Dedifferentiated amniotic fluid mesenchymal stem cell (primary cell): ENCODE measurements at regions not wholly inside any gene's neighbourhood (a gene's known extent, or its start where the extent isn't known, plus 50 kb on each side); places are given as distances from the start of the nearest gene placed in this dataset.
"Not testable (repeated sequence)": the region's sequence is repeated elsewhere in the genome, so short reads cannot be mapped to it uniquely, and the experiment has no call there.

Experiments
- DNase-seq: peaks from one replicate; pipeline ENCODE4 v3.0.0-alpha.2; 2016; ENCODE audit errors: extremely low spot score

DNA sequence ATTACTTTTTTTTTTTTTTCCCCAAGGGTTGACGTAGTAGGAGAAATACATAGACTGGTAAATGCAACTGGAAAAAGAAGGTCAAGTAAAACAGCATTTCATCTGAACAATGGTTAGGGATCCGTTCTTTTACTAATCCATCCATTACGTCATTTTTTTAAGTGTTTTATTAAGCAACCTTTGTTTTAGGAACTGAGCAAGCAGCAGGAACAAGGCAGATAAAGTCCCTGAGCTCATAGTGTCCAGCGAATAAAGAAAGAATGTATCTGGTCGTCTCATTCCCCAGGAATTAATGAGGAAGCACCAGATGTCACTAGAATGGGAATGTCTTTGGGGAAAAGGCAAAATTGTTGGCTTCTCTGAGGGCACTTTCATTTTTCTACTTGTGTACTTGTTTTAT, 842.4 kb downstream of the TDRD15 start:
- no peak for DNase-seq

DNA sequence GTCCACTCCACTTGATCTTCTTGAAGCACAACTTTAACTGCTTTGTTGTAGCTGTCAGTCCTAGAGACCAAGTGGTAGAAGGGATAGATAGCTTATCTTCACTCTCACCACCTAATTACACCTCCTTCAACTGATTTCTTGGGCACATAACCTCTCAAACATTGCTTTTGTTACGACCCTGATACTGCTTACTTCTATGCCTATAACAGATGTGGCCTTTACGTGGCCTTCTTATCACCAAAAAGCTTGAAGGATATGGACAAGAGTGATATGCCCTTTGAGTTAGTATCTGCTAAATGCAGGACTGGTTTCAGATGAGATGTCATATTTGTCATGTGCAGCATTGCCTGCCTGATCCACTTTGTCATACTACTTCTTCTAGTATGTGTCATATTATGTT, 847.2 kb downstream of the TDRD15 start:
- DNase-seq = no peak

DNA sequence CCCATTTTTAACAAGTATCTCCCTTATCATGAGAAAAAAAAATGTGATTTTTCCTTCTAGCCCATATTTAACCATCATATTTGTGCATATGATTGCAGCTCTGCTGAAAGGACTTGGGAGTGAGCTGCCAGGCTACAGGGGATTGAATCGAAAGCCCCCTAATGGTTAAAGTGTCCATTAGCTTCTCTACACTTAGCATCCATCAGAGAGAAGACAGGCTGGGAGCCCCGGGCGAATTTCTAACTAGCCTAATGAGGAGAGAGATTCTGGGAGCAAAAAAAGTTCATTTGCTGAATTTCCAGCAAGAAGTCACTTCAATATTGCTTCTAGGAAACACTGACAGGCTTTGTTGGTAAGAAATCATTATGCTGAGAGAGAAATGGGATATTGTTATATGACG, 848.8 kb downstream of the TDRD15 start:
- no peak for DNase-seq

DNA sequence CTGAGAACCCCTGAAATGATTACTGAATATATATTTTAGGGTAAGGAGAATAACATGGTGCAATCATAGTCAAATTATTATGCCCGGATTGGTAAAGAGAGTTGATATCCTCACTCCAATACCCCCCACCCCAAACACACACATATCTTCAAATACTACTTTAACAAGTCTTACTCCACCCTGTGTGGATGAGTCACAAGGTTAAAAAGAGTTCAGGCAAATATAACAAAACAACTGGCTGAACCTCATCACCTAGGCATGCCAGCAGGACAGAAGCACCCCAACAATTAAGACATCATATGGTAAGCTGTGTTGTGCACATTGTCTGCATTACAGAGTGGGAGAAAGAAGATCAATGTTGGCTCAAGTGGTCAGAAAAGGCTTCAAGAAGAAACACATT, 857.4 kb downstream of the TDRD15 start:
- DNase-seq = no peak

DNA sequence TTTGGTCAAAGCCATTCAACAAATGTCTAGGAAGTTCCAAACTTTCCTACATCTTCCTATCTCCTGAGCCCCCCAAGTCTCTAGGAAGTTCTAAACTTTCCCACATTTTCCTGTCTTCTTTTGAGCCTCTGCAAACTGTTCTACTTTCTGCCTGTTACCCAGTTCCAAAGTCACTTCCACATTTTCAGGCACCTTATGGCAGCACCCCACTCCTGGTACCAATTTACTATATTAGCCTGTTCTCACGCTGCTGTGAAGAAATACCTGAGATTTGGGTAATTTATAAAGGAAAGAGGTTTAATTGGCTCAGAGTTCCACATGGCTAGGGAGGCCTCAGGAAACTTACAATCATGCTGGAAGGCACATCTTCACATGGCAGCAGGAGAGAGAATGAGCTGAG, 869.2 kb downstream of the TDRD15 start:
- no peak for DNase-seq

DNA sequence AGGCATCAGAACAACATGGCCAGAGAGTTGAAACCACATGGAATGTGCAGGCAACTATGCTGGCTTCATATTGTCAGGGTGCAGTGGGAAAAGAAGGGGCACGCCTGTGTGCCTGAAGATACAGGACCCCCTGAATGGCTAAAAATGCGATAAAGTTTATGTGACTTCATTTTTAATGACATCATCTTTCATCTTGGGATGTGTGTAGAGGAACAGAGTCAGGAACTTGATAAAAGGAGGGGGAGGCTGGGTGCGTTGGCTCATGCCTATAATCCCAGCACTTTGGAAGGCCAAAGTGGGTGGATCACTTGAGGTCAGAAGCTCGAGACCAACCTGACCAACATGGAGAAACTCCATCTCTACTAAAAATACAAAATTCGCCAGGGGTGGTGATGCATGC, 872.6 kb downstream of the TDRD15 start:
- no peak for DNase-seq

DNA sequence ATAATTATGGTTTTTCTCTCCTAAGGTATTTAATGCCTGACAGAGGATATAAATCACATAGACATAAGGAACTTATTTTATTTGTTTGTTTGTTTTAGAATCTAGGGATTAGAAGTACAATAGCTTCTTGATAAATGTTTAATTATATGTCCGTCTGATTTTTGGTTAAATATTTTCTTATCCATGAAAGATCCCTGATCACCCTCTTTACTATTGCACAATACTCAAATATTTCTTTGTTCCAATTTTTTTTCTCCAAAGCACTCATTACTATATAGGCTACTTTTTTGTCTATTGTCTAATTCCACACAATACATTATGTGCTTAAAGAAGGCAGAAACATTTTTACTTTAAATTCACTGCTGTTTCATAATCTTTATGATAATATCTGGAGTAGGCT, 875.8 kb downstream of the TDRD15 start:
- no peak for DNase-seq

DNA sequence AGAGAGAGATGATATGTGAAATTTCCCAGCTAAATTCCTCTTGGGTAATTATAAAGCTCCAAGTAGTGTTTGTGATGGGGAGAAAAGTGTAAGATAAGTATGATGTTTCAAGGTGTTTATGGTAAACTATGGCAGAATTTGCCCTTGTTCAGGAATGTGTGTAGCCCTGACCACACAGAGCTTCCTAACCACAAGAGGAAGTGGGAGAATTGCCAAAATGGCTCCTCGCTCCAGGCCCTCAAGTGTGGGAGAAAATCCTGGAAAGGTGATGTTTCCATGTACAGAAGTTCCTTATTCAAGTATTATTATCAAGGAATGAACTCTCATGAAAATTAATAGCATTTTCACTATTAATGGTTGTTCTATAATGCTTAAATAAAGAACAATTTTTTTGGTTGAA, 878.3 kb downstream of the TDRD15 start:
- DNase-seq = no peak

DNA sequence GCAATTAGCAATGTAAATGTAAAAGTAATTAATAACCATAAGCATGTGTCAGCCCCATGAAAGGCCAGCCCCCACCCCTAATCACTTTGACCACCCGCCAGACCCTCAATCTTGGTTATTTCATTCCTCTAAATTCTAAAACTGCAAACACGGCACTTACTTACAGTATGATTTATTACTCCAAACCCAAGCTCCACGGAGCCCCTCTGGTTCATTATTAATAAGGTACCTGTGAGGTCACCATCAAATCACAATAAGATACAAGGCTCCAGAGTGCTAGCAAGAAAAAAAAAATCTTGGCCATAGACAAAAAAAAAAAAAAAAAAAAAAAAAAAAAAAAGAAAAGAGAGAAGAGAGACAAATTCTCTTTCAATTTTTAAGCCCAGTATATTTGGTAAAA, 879.5 kb downstream of the TDRD15 start:
- no peak for DNase-seq

DNA sequence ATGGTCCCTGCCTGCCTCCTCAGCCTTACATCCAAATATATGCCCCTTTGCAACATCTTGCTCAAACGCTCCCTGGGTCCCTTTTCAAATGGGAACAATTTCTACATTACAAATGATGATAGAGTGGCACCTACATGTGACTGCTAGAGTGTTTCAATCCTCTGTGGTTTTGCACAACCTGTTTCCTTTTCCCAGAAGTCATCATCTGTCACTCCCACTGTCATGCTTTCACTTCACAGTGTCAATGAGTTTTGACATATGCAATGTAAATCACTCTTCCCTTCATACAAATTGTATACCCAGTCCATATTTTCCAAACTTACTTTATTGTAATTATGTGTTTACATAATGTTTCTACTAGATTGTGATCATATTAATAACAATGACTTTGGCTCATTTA, 887.3 kb downstream of the TDRD15 start:
- no peak for DNase-seq

DNA sequence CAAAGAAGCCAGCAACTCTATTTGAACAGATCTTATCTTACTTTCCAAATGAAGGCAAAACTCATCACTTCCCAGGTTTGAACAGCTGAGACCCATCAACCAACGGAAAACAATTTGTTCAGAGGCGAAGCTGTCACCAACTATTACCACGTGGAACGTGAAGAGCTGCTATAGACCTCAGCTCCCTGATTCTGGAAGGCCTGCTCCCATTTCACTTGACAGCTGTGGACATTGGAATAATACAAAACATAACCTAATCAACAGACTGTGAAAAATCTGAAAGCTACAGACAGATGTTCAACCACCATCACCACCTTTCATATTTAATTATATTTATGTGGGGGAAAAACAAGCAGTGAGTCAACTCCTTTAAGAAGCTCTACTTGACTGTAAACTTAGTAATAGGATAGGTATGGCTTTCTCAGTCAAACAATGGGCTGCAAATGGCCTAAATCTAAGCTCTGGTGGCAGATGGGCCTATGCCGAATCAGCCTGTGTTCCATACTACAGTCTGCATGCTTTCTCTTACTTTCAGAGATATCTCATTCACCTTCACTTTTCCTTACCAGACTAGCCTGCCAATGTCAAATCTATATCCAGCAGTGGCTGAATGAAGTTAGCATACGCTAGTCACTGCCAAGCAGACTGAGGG, 896.4 kb downstream of the TDRD15 start:
- no peak for DNase-seq

DNA sequence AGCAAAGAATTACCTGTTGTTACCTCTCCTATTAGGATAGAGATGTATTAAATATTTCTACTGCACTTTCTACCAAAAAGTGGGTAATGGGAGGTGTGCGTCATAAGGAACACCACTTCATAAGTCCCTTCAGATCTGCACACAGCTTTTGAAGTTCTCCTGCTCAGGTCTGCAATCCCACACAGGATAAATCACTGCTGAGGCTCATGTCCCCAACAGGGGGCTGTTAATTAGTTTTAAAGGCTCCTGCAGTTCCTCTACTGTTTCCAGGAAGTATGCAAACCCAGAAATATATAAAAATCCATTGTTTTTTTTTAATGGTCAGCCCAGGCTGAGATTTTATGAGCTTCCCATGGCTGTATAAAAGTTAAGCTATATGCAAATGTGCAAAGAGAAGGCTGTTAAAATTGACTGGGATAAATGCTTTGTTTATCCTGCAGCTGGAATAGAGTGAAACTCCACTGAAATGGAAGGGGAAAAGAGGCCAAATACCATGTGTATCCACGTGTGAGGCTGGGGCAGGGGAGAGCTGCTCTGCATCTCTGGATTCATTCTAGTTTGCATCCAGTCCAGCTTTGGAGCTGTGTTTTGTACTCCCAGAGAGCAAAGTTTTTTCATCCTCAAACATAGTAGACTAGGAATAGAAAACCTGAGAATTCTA, 903.7 kb downstream of the TDRD15 start:
- DNase-seq = no peak

DNA sequence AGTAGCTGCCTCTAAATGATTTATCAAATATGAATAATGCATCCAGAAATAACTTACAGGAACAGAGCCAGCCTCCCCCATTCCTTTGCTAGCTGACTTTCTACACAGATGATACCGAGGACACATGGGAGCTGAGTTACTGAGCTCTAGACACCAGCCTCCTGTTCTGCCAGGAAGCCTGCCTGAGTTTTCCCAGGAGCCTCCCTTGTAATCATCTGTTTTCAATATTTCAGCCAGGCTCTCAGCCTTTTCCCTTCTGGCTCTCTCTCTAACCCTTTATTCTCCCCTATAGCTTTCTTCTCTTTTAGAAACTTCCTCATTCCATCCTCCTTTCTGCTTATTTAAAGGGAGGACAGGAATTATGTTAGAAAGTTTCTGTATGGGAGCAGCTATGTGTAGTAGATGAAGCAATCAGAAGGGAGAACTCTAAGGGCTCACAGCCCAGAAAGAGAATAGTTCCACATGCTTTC, 911.6 kb downstream of the TDRD15 start:
- DNase-seq = no peak

DNA sequence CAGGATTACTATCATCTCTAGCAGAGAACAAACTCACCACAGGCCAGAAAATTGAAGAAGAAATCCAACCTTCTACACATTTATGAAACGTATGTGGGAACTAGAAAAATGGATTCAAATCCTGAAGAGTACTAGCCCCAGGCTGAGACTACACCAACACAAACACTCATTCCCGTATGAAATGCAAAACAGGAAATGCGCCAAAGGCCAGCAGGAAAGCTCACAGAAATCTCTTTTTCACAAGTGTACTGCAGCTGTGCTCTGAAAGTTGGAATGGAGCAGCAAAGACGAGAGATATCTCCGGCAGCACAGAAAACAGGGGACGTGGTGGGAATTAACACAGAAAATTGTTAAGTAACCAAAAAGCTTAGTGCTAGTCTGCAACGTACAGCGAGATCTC, 913.5 kb downstream of the TDRD15 start:
- DNase-seq = no peak

DNA sequence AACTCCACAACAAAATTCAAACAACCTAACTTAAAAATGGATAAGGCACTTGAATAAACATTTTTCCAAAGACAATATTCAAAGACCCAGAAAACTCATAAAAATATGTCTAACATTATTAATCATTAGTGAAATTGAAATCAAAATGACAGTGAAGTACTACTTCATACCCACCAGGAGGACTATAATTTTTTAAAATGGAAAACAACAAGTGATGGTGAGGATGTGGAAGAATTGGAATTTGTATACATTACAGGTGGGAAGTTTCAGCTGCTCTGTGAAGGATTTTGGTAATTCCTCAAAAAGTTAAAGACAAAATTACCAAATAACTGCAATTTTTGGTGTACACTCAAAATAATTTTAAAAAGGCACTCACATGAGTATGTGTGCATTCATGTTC, 920.0 kb downstream of the TDRD15 start:
- DNase-seq = no peak

DNA sequence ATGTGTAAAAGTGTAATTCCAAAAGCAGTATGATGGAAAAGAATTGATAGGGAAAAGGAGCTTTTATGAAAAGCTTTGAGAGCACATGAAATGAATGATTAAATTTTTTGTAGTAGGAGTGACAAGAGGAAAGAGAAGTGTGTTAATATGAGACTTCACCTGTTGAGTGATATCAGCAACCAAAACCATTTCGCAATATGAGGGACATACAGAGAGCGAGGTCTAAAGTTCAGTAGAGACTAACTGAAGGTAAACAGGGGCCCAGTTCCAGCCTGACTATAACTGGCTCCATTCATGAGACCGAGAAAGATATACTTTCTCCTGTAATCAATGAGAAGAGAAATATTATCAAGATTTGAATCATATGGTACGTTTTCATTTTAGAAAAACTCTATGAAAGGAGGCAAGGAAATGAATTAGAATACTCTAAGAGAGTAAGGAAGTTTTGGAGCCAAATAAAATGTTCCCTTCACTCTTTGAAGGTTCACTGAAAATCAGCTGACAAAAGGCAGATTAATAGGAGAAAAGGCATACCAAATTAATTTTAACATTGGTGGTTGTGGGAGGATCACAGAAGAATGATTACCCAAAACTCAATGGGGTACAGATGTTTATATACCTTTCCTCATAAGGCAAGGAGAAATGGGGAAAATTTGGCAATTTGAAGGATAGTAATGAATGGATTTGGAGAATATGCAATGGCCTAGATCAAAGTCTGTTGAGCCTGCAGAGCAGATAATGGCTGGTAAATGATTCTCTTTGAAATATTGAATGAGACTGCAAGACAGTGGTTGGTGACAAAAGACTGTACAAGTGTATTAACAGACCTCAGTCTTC, 932.2 kb downstream of the TDRD15 start:
- no peak for DNase-seq

DNA sequence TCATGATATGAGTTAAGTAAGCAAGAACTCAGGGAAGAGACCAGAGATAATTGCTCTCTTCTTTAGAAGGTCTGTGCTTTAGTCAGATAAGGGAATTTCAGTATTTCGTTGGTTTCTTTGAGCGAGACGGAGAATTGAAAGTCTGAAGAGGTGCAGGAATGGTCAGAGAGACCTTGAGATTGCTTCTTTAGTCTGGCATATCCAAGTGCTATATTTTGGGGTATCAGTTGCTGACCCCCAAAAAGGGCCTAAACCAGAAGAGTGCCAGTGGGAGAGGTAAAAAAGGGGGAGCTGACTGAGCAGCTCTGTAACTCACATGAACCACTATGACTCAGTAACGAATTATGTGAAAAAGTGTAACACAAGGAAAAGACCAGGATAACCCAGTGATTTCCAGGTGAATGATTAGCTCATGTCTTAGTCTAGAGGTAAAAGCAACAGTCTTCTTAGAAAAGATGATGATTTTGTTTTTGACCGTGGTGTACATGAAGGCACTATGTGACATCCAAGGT, 932.9 kb downstream of the TDRD15 start:
- no peak for DNase-seq

DNA sequence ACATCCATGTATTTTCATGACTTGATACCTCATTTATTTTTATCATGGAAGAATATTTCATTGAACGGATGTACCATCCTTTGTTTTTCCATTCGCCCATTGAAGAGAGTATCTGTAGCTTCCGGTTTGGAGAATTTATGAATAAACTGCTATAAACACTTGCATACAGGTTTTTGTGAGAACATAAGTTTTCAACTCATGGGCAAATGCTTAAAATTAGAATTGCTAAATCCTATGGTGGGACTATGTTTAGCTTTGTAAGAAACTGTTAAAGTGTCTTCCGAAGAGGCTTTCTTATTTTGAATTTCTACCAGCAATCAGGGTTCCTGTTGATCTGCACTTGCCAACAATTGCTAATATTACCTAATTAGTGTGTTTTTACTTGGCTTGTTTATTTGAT, 938.9 kb downstream of the TDRD15 start:
- no peak for DNase-seq

DNA sequence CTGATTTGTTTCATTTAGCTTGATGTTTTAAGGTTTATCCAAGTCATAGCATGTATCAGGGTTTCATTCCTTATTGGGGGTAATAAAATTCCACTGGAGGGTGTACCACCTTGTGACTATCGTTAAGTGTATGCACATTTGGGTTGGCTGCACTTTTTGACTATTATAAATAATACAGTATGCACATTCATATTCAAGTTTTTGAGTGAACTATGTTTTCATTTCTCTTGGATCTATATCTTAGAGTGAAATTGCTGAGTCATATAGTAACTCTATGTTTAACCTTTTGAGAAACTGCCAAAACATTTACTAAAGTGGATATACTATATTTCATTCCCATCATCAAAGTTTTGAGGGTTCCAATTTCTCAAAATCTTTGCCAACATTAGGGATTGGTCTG, 952.7 kb downstream of the TDRD15 start:
- DNase-seq = no peak

DNA sequence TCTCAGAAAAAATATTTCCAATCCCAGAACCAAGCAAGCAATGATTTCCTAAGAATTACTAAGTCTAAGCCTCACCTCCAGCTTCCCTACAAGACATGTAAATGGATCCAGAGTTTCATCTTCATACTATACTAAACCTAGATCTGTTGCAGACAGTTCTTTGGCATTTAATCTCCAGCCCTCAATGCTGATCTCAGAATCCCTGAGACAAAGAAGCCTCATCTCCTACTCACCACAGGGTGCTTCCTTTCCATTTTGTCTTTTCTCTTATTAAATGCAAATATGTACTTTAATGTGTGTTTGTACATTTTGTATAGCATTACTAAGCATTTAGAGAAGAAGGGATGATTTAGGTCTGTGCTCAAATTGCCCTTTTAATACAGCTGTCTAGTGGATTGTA, 954.9 kb downstream of the TDRD15 start:
- DNase-seq = no peak

DNA sequence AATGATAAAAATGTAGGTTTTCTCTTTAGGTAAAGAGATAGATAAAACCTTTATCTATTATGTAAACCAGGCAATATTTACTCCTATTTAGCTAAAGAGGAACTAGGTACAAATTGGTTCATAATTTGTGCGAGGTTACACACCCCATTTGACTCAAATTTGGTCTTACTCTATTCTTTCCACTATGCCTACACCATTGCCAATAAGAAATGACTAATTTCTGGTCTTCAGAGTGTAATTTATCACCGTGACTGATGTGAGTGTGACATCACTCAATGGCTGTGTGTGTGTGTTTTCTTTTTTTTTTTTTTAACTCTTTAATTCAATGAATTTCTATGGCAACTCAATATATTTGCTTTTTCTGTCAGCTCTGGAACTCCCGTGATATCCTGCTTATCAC, 955.8 kb downstream of the TDRD15 start:
- no peak for DNase-seq

DNA sequence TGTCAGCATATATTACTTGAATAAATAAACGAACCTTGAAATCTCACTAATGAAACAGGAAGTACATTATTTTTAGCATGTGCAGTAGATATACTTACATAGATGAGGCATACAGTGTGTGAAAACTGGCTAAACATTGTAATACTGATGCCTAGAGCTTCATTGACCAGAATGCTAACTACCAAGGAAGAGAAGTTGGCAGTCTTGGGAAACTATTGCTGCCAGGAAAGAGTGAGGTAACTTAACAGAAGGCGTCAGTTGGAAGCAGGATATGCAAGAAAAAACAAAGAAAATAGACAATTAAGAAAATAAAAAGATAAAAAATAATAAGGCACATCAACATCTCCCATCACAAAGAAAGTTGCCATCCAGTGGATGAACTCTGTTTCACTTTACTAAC, 963.0 kb downstream of the TDRD15 start:
- DNase-seq = no peak

DNA sequence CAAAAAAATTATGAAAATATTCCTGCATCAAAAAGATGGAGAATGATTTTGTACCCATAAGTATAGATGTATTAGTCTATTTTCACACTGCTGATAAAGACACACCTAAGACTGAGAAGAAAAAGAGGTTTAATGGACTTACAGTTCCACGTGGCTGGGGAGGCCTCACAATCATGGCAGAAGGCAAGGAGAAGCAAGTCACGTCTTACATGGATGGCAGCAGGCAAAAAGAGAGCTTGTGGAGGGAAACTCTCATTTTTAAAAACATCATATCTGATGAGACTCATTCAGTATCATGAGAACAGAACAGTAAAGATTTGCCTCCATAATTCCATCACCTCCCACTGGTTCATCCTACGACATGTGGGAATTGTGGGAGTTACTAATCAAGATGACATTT, 979.8 kb downstream of the TDRD15 start:
- DNase-seq = not testable (repeated sequence)
